ENCODE measurements at regions not wholly inside any gene's neighbourhood (a gene's known extent, or its start where the extent isn't known, plus 50 kb on each side); places are given as distances from the start of the nearest gene placed in this dataset.
A peak's percentile ranks its signal among the peaks of the same experiment; 100 is the strongest.

DNA sequence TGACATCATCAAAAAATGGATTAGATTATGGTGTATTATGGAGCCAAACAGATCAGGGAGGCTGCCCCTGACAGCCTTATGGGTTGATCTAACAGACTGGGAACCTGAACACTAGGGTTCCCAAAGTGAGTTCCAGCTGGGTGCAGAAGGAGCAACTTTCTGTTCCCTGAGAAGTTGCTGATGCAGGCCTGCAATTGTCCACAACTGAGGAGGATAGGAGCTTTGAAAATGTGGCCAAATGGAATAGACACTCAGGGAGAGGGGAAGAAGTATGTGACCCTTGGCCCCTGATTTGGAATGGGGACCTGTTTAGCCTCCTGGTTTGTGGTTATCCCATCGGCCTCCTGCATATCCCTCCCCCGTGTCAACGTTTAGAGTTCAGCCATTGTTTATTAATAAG lies 262.2 kb upstream of the SKOR2 start:
- Histone ChIP-seq H3K4me3 (no peak overlapping the region), H3K27ac (no peak overlapping the region), H3K9me3 (no peaks in the 10 kb centered on the region), H3K4me1 (no peaks in the 10 kb centered on the region), H3K27me3 (peaks cover 0 to 8% (median 0%) of the 10 kb centered on the region in 4 donors), H3K36me3 (no peaks in the 10 kb centered on the region)
- no peak for FAIRE-seq
- intact Hi-C loops (cut with DNase I) = no loop called here
- TF ChIP-seq CTCF (IDR thresholded peaks at IDR 0.05) = no peak
- 62 to 73% methylated on average over 3 of the region's 3 CpGs for WGBS, 2 donors
- no peak for DNase-seq
- no peak for ATAC-seq

GRCh38 chr18:47512726-47513435 lies 261.4 kb upstream of the SKOR2 start:
- Histone ChIP-seq H3K36me3 (no peaks in the 10 kb centered on the region), H3K4me1 (no peaks in the 10 kb centered on the region), H3K4me3 (no peak overlapping the region), H3K9me3 (no peaks in the 10 kb centered on the region), H3K27ac (no peak overlapping the region), H3K27me3 (peaks cover 0 to 8% (median 0%) of the 10 kb centered on the region in 4 donors)
- ATAC-seq (no peak), FAIRE-seq (no peak), DNase-seq (no peak)
- WGBS, 2 donors = 73 to 80% methylated on average over 13 of the region's 13 CpGs
- intact Hi-C loops (cut with DNase I) = no loop called here
- no peak for TF ChIP-seq CTCF (IDR thresholded peaks at IDR 0.05)

- no peak for DNase-seq
- Histone ChIP-seq H3K36me3 (no peaks in the 10 kb centered on the region), H3K4me3 (no peak overlapping the region), H3K9me3 (no peaks in the 10 kb centered on the region), H3K4me1 (no peaks in the 10 kb centered on the region), H3K27me3 (peaks cover 0 to 8% (median 0%) of the 10 kb centered on the region in 4 donors), H3K27ac (no peak overlapping the region)
- intact Hi-C loops (cut with DNase I) = no loop called here
- FAIRE-seq = no peak
- TF ChIP-seq CTCF (IDR thresholded peaks at IDR 0.05) = no peak
- 39 to 43% methylated on average over 6 of the region's 6 CpGs for WGBS, 2 donors
- ATAC-seq = peak in 1 of 4 donors; percentile 51
These were observed 260.6 kb upstream of the SKOR2 start for GRCh38 chr18:47512056-47512455.

DNA sequence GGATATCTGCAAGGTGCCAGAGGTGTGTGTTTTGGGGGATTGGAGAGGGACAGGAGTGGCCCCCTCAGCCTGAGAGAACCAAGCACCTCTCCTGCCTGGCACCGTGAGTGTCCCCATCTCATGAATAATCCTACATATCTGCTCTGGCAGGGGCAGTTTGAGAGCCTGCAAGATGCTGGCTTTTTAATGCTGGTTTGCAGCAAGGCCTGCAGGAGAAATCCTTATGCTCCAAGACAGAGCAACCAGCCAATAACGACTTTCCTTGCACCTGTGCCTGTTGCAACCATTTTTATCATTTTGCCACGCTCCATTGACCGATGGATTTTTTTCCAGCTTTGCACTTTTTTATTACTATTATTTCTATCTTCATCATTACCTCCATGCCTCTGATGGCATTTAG lies 259.4 kb upstream of the SKOR2 start:
- intact Hi-C loops (cut with DNase I) = no loop called here
- Histone ChIP-seq H3K4me1 (no peaks in the 10 kb centered on the region), H3K27ac (no peak overlapping the region), H3K36me3 (no peaks in the 10 kb centered on the region), H3K9me3 (no peaks in the 10 kb centered on the region), H3K4me3 (no peak overlapping the region), H3K27me3 (peaks cover 0 to 7% (median 0%) of the 10 kb centered on the region in 4 donors)
- ATAC-seq (no peak), DNase-seq (no peak), FAIRE-seq (no peak)
- TF ChIP-seq CTCF (IDR thresholded peaks at IDR 0.05) = no peak
- WGBS, 2 donors = 78 to 84% methylated on average over 4 of the region's 4 CpGs

DNA sequence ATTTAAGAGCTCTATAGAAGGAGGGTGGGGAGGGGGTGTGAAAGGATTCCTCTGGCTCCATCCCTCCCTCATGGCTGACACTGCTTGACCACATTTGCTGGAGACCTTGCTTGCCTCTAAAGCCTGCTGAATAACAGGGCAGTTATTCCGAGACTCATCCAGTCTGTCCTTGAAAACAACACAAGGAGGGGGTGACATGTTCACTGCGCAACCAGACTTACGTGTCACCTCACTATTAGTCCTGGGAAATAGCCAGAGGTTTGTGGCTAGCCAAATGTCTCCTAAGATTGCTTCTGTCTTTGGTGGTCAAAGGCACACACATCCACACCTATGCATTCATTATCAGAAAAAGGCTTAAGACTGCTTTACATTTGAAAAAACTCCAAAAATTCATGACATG lies 256.2 kb upstream of the SKOR2 start:
- Histone ChIP-seq H3K9me3 (no peaks in the 10 kb centered on the region), H3K27ac (no peak overlapping the region), H3K36me3 (no peaks in the 10 kb centered on the region), H3K4me1 (no peaks in the 10 kb centered on the region), H3K4me3 (no peak overlapping the region), H3K27me3 (no peaks in the 10 kb centered on the region)
- WGBS, 2 donors = 82% methylated on average over 3 of the region's 3 CpGs
- intact Hi-C loops (cut with DNase I) = no loop called here
- ATAC-seq (no peak), FAIRE-seq (no peak), DNase-seq (no peak)
- no peak for TF ChIP-seq CTCF (IDR thresholded peaks at IDR 0.05)
